BLaER1 (cell line): ENCODE measurements at regions not wholly inside any gene's neighbourhood (a gene's known extent, or its start where the extent isn't known, plus 50 kb on each side); places are given as distances from the start of the nearest gene placed in this dataset.

Experiments
- H3K27ac ChIP-seq: shearing (Covaris generic); formaldehyde crosslinking; 2 replicates; pipeline ENCODE4 v1.8.1; 2022
- H3K27me3 ChIP-seq: shearing (Covaris generic); formaldehyde crosslinking; 2 replicates; pipeline ENCODE4 v1.8.1; 2022
- H3K36me3 ChIP-seq: shearing (Covaris generic); formaldehyde crosslinking; 2 replicates; pipeline ENCODE4 v1.8.1; 2022
- H3K4me1 ChIP-seq: shearing (Covaris generic); formaldehyde crosslinking; 2 replicates; pipeline ENCODE4 v1.8.1; 2022
- H3K4me2 ChIP-seq: shearing (Covaris generic); formaldehyde crosslinking; 2 replicates; pipeline ENCODE4 v1.8.1; 2022
- H3K4me3 ChIP-seq: shearing (Covaris generic); formaldehyde crosslinking; 2 replicates; pipeline ENCODE4 v1.8.1; 2022
- H3K9ac ChIP-seq: shearing (Covaris generic); formaldehyde crosslinking; 2 replicates; pipeline ENCODE4 v1.8.1; 2022
- H3K9me3 ChIP-seq: shearing (Covaris generic); formaldehyde crosslinking; 2 replicates; pipeline ENCODE4 v1.8.1; 2022
- H4K20me1 ChIP-seq: shearing (Covaris generic); formaldehyde crosslinking; 2 replicates; pipeline ENCODE4 v1.8.1; 2022
- Cebpa-rat ChIP-seq: shearing (Covaris generic); IDR thresholded peaks from 2 replicates; pipeline ENCODE4 v1.8.1; 2022

DNA sequence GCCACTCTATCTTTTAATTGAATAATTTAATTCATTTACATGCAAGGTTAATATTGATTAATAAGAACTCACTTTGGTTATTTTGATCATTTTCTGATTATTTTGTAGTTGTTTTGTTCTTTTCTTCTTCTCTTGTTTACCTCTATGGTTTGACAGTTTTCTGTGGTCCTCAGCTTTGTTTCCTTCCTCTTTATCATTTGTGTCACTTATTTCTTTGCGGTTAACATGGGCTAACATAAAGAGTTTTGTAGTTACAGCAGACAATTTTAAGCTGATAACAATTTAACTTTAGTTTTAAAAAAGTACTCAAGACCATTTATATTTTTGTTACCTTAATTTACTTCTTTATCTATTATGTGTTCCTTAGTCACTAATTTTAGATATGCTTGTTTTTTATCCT is 1032.8 kb upstream of the RAG2 start:
- Histone ChIP-seq H4K20me1 (no peaks in the 10 kb centered on the region), H3K27ac (no peak overlapping the region), H3K9me3 (no peaks in the 10 kb centered on the region), H3K4me3 (no peak overlapping the region), H3K4me2 (no peak overlapping the region), H3K4me1 (no peaks in the 10 kb centered on the region), H3K36me3 (no peaks in the 10 kb centered on the region), H3K9ac (no peak overlapping the region), H3K27me3 (no peaks in the 10 kb centered on the region)
- no peak for TF ChIP-seq Cebpa-rat

GRCh38 chr11:37623778-37624177 is 1025.7 kb upstream of the RAG2 start:
- Histone ChIP-seq H3K4me1 (no peaks in the 10 kb centered on the region), H3K27ac (no peak overlapping the region), H3K9me3 (no peaks in the 10 kb centered on the region), H3K4me2 (no peak overlapping the region), H3K4me3 (no peak overlapping the region), H3K36me3 (no peaks in the 10 kb centered on the region), H3K9ac (no peak overlapping the region), H3K27me3 (no peaks in the 10 kb centered on the region), H4K20me1 (no peaks in the 10 kb centered on the region)
- no peak for TF ChIP-seq Cebpa-rat

GRCh38 chr11:37621662-37622061 is 1023.6 kb upstream of the RAG2 start:
- no peak overlapping the region for H3K4me2 ChIP-seq
- no peaks in the 10 kb centered on the region for H3K4me1 ChIP-seq
- H3K9ac ChIP-seq, result no peak overlapping the region
- no peak for TF ChIP-seq Cebpa-rat
- no peaks in the 10 kb centered on the region for H4K20me1 ChIP-seq
- H3K27me3 ChIP-seq, result no peaks in the 10 kb centered on the region
- no peaks in the 10 kb centered on the region for H3K36me3 ChIP-seq
- H3K27ac ChIP-seq, result no peak overlapping the region
- no peak overlapping the region for H3K4me3 ChIP-seq
- H3K9me3 ChIP-seq, result no peaks in the 10 kb centered on the region

DNA sequence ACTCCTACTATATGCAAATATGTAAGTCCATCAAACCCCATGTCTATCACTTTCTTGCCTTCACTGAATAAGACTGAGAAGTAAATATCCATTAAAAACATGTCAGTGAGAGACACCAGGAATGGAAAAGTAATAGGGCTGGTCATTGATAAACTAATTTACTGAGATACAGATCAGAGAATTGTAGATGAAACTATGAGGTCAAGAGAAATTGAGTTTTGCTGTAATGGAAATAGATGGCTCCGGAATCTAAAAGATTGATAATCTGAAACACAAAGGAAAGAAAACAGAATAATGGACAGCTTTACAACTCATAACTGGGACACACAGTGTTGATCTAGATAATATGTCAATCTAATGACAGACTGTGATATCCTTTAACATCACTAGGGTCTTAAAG is 1018.3 kb upstream of the RAG2 start:
- Histone ChIP-seq H3K4me3 (no peak overlapping the region), H3K27me3 (no peaks in the 10 kb centered on the region), H3K4me2 (no peak overlapping the region), H3K36me3 (no peaks in the 10 kb centered on the region), H4K20me1 (no peaks in the 10 kb centered on the region), H3K9me3 (no peaks in the 10 kb centered on the region), H3K9ac (no peak overlapping the region), H3K27ac (no peak overlapping the region), H3K4me1 (no peaks in the 10 kb centered on the region)
- no peak for TF ChIP-seq Cebpa-rat

GRCh38 chr11:37613031-37613430 is 1015.0 kb upstream of the RAG2 start:
- Histone ChIP-seq H3K9ac (no peak overlapping the region), H3K4me1 (no peaks in the 10 kb centered on the region), H3K4me3 (no peak overlapping the region), H3K27ac (no peak overlapping the region), H3K4me2 (no peak overlapping the region), H3K27me3 (no peaks in the 10 kb centered on the region), H3K36me3 (no peaks in the 10 kb centered on the region), H3K9me3 (no peaks in the 10 kb centered on the region), H4K20me1 (no peaks in the 10 kb centered on the region)
- TF ChIP-seq Cebpa-rat, result no peak

DNA sequence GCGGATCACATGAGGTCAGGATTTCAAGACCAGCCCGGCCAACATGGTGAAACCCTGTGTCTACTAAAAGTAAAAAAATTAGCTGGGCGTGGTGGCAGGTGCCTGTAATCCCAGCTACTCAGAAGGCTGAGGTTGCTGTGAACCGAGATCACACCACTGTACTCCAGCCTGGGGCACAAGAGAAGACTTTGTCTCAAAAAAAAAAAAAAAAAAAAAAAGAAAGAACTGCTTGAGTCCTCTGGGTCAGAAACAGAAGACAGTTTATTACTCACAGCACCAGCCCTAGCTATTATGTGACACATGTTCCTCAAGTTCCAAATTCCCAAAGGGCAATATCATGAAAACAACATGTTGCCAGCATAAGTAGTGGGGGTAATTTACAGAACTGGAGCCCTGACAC is 1014.1 kb upstream of the RAG2 start:
- no peaks in the 10 kb centered on the region for H4K20me1 ChIP-seq
- H3K4me2 ChIP-seq, result no peak overlapping the region
- H3K27me3 ChIP-seq, result no peaks in the 10 kb centered on the region
- H3K4me3 ChIP-seq, result no peak overlapping the region
- H3K9me3 ChIP-seq, result no peaks in the 10 kb centered on the region
- H3K9ac ChIP-seq, result no peak overlapping the region
- H3K4me1 ChIP-seq, result no peaks in the 10 kb centered on the region
- H3K36me3 ChIP-seq, result no peaks in the 10 kb centered on the region
- no peak overlapping the region for H3K27ac ChIP-seq
- no peak for TF ChIP-seq Cebpa-rat

DNA sequence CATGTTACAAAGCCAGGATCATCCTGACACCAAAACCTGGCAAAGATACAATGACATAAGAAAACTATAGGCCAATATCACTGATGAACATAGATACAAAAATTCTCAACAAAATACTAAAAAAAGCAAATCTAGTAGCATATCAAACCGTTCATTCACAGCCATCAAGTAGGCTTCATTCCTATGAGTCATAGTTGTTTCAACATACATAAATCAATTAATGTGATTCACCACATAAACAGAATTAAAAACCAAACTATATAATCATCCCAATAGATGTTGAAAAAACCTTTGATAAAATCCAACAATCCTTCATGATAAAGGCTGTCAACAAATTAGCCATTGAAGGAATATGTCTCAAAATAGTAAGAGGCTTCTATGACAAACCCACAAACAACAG is 1007.2 kb upstream of the RAG2 start:
- Histone ChIP-seq H3K9me3 (no peaks in the 10 kb centered on the region), H3K9ac (no peak overlapping the region), H3K27ac (no peak overlapping the region), H3K36me3 (no peaks in the 10 kb centered on the region), H3K4me3 (no peak overlapping the region), H3K4me1 (no peaks in the 10 kb centered on the region), H4K20me1 (no peaks in the 10 kb centered on the region), H3K27me3 (no peaks in the 10 kb centered on the region), H3K4me2 (no peak overlapping the region)
- no peak for TF ChIP-seq Cebpa-rat

GRCh38 chr11:37598381-37598780 is 1000.3 kb upstream of the RAG2 start:
- H3K4me2 ChIP-seq, result no peak overlapping the region
- H3K36me3 ChIP-seq, result no peaks in the 10 kb centered on the region
- no peaks in the 10 kb centered on the region for H3K9me3 ChIP-seq
- no peaks in the 10 kb centered on the region for H3K4me1 ChIP-seq
- no peak for TF ChIP-seq Cebpa-rat
- H3K4me3 ChIP-seq, result no peak overlapping the region
- no peaks in the 10 kb centered on the region for H4K20me1 ChIP-seq
- H3K27ac ChIP-seq, result no peak overlapping the region
- H3K9ac ChIP-seq, result no peak overlapping the region
- no peaks in the 10 kb centered on the region for H3K27me3 ChIP-seq

GRCh38 chr11:37597776-37598175 is 999.7 kb upstream of the RAG2 start:
- Histone ChIP-seq H3K9ac (no peak overlapping the region), H3K4me2 (no peak overlapping the region), H3K27me3 (no peaks in the 10 kb centered on the region), H3K4me3 (no peak overlapping the region), H3K27ac (no peak overlapping the region), H3K36me3 (no peaks in the 10 kb centered on the region), H4K20me1 (no peaks in the 10 kb centered on the region), H3K9me3 (no peaks in the 10 kb centered on the region), H3K4me1 (no peaks in the 10 kb centered on the region)
- TF ChIP-seq Cebpa-rat, result no peak

GRCh38 chr11:37595845-37596244 is 997.8 kb upstream of the RAG2 start:
- H3K4me1 ChIP-seq, result no peaks in the 10 kb centered on the region
- no peaks in the 10 kb centered on the region for H3K9me3 ChIP-seq
- no peaks in the 10 kb centered on the region for H3K27me3 ChIP-seq
- no peak overlapping the region for H3K4me3 ChIP-seq
- H3K4me2 ChIP-seq, result no peak overlapping the region
- H3K36me3 ChIP-seq, result no peaks in the 10 kb centered on the region
- H4K20me1 ChIP-seq, result no peaks in the 10 kb centered on the region
- no peak overlapping the region for H3K27ac ChIP-seq
- no peak overlapping the region for H3K9ac ChIP-seq
- no peak for TF ChIP-seq Cebpa-rat

- no peak overlapping the region for H3K27ac ChIP-seq
- no peak overlapping the region for H3K9ac ChIP-seq
- no peaks in the 10 kb centered on the region for H3K9me3 ChIP-seq
- no peaks in the 10 kb centered on the region for H3K36me3 ChIP-seq
- no peak for TF ChIP-seq Cebpa-rat
- H3K4me3 ChIP-seq, result no peak overlapping the region
- H3K4me2 ChIP-seq, result no peak overlapping the region
- H3K4me1 ChIP-seq, result no peaks in the 10 kb centered on the region
- no peaks in the 10 kb centered on the region for H3K27me3 ChIP-seq
- no peaks in the 10 kb centered on the region for H4K20me1 ChIP-seq
These were observed 976.3 kb upstream of the RAG2 start for GRCh38 chr11:37574361-37574760.
